DMS 273 (cell line): ENCODE measurements at regions not wholly inside any gene's neighbourhood (a gene's known extent, or its start where the extent isn't known, plus 50 kb on each side); places are given as distances from the start of the nearest gene placed in this dataset.

Source experiments
- DNase-seq: peaks from one replicate; lab custom pipeline; 2025; ENCODE audit not compliant: unreplicated experiment; lab: John Stamatoyannopoulos, UW

DNA sequence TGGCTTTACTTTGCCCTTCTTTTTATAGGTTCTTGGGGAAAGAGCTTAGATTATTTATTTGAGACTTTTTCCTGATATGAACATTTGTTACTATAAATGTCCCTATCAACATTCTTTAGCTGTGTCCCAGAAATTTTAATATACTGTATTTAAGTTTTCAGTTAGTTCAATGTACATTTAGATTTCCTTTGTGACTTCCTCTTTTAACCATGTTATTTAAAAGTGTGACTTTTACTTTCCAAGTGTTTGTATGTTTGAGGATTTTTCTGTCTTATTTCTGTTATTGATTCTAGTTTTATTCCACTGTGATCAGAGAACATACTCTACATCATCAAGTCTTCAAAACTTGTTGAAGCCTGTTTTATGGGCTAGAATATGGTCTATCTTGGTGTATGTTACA lies 72.7 kb upstream of the SPRY2 start:
- no peak for DNase-seq

DNA sequence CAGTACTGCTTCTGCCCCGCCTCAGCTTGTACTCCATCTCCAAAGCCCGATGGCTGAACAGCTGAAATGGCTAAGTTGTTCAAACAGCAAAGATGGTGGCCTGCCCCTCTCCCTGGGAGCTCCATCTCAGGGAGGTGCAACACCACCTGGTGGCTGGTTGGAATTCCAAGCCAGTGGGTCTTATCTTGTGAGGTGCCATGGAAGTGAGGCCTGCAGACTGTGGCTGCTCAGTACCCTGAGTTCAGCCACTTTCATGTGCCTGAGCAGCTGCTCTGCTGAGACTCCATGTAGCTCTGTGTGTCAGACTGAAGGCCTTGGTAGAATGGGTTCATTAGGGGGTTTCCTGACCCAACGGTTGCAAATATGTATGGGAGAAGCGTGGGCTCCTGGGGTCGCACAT lies 67.3 kb upstream of the SPRY2 start:
- DNase-seq = peak; percentile 4

DNA sequence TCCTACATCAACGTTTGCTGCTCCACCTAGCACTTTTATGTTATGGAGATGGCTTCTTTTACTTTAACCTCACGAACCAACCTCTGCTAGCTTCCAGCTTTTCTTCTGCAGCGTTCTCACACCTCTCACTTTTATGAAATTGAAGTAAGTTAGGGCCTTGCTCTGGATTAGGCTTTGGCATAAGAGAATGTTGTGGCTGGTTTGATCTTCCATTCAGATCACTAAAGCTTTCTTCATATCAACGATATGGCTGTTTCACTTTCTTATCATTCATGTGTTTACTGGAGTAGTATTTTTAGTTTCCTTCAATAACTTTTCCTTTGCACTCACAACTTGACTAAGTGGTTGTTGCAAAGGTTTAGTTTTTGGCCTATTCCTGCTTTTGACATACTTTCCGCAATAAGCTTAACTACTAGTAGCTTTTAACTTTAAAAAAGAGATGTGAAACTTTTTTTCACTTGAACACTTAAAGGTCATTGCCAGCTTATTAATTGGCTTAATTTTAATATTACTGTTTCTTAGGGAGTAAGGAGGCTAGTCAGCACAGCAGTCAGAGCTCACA lies 60.0 kb upstream of the SPRY2 start:
- no peak for DNase-seq

GRCh38 chr13:80400164-80400864 lies 59.4 kb upstream of the SPRY2 start:
- no peak for DNase-seq

- no peak for DNase-seq
Observed at GRCh38 chr13:80399340-80400163, 58.6 kb upstream of the SPRY2 start.
